HCT116 (cell line): ENCODE measurements at regions not wholly inside any gene's neighbourhood (a gene's known extent, or its start where the extent isn't known, plus 50 kb on each side); places are given as distances from the start of the nearest gene placed in this dataset.

Source experiments
- ATAC-seq: fragments of 200-7000 bp; cut with Tn5 transposase; 2 replicates; pipeline ENCODE4 v1.9.1; 2020; ENCODE audit warnings: mild to moderate bottlenecking, moderate library complexity
- BruUV-seq: library from RNA; stranded (reverse); fragments of 400-500 nt; replicated peaks from 2 replicates; lab custom pipeline; 2021; lab: Mats Ljungman, UMichigan
- CTCF ChIA-PET: fragments of 300-600 bp; sonication (Branson Sonifier 250); formaldehyde crosslinking; loops from one replicate; lab custom pipeline; 2021; ENCODE audit warnings: antibody characterized with exemption; lab: Charles Lee
- POLR2A ChIA-PET: fragments of 300-600, 350-600 bp; sonication (Branson Sonifier 250); formaldehyde crosslinking; loops from one replicate; lab custom pipeline; 2021; ENCODE audit warnings: antibody characterized with exemption; lab: Charles Lee
- RAD21 ChIA-PET, 2 experiments: fragments of 300-600 bp; sonication (Branson Sonifier 250); formaldehyde crosslinking; loops; one replicate each; lab custom pipeline; 2023; ENCODE audit warnings: low total read pairs in 2 of 2; ENCODE audit not compliant: uncharacterized antibody in 2 of 2, unreplicated experiment in 2 of 2, low non-redundant PET in 1 of 2; lab: Charles Lee
- DNase-seq: peaks from one replicate; pipeline ENCODE4 v3.0.0-alpha.2; 2010; ENCODE audit warnings: low read depth, low spot score
- H2AFZ ChIP-seq: fragments of 200-600 bp; shearing (Covaris generic), sonication (generic); 2 replicates; pipeline ENCODE4 v1.6.1; 2017; ENCODE audit warnings: low read depth, mixed run types, mixed read lengths, antibody characterized with exemption, low read length; ENCODE audit not compliant: poor library complexity, severe bottlenecking
- H3K27ac ChIP-seq: 2 replicates; pipeline ENCODE4 v1.5.1; 2012; ENCODE audit warnings: low read depth, low read length
- H3K27me3 ChIP-seq: fragments of 200-600 bp; sonication (generic); 2 replicates; pipeline ENCODE4 v1.6.1; 2016; ENCODE audit warnings: mixed run types, low read length, mixed read lengths; ENCODE audit not compliant: insufficient read depth
- H3K36me3 ChIP-seq, 2 experiments: fragments of 200-500 bp in 1 of 2; fragments of 200-600 bp in 1 of 2; sonication (Bioruptor generic) in 1 of 2; sonication (generic) in 1 of 2; 2 replicates each; pipeline versions ENCODE4 v1.5.1 to v1.6.1; 2014 to 2016; ENCODE audit warnings: low read length in 2 of 2, inconsistent platforms in 1 of 2, mixed read lengths in 1 of 2, mixed run types in 1 of 2; ENCODE audit not compliant: insufficient read depth in 2 of 2, control insufficient read depth in 1 of 2
- H3K4me1 ChIP-seq, 2 experiments: fragments of 200-600 bp in 1 of 2; sonication (generic) in 1 of 2; 2 replicates each; pipeline versions ENCODE4 v1.5.1 to v1.6.1; 2012 to 2017; ENCODE audit warnings: low read length in 2 of 2, inconsistent platforms in 1 of 2, mild to moderate bottlenecking in 1 of 2, mixed read lengths in 1 of 2, mixed run types in 1 of 2, moderate library complexity in 1 of 2; ENCODE audit not compliant: insufficient read depth in 2 of 2, control insufficient read depth in 1 of 2
- H3K4me2 ChIP-seq: fragments of 200-600 bp; sonication (generic); 2 replicates; pipeline ENCODE4 v1.6.1; 2017; ENCODE audit warnings: mixed run types, low read length, mixed read lengths
- H3K4me3 ChIP-seq, 2 experiments: fragments of 200-600 bp in 1 of 2; sonication (generic) in 1 of 2; replicated peaks in 1 of 2; 2 replicates each; pipeline ENCODE4 v1.5.1; 2011 to 2016; ENCODE audit warnings: low read length in 2 of 2, control low read depth in 1 of 2, low read depth in 1 of 2, mild to moderate bottlenecking in 1 of 2, mixed read lengths in 1 of 2, mixed run types in 1 of 2
- H3K79me2 ChIP-seq: fragments of 200-600 bp; sonication (generic); 2 replicates; pipeline ENCODE4 v1.6.1; 2017; ENCODE audit warnings: mild to moderate bottlenecking, mixed run types, low read length, moderate library complexity, mixed read lengths; ENCODE audit not compliant: insufficient read depth
- H3K9ac ChIP-seq: fragments of 200-600 bp; sonication (generic); 2 replicates; pipeline ENCODE4 v1.6.1; 2016; ENCODE audit warnings: low read length, mixed read lengths
- H3K9me2 ChIP-seq: fragments of 200-600 bp; sonication (generic), shearing (Covaris generic); 2 replicates; pipeline ENCODE4 v1.6.1; 2017; ENCODE audit warnings: mixed run types, mild to moderate bottlenecking, moderate library complexity; ENCODE audit not compliant: insufficient read depth
- H3K9me3 ChIP-seq, 2 experiments: fragments of 200-500 bp in 1 of 2; fragments of 200-600 bp in 1 of 2; sonication (Bioruptor generic) in 1 of 2; sonication (generic) in 1 of 2; 2 replicates each; pipeline ENCODE4 v1.6.1; 2014 to 2017; ENCODE audit warnings: low read length in 2 of 2, mixed read lengths in 2 of 2, inconsistent platforms in 1 of 2, low read depth in 1 of 2, mild to moderate bottlenecking in 1 of 2, mixed run types in 1 of 2, moderate library complexity in 1 of 2; ENCODE audit not compliant: control insufficient read depth in 1 of 2, insufficient read depth in 1 of 2
- H4K20me1 ChIP-seq: fragments of 200-600 bp; sonication (generic), shearing (Covaris generic); 2 replicates; pipeline ENCODE4 v1.6.1; 2017; ENCODE audit warnings: mixed run types, mild to moderate bottlenecking, moderate library complexity; ENCODE audit not compliant: insufficient read depth
- CBX3 ChIP-seq: IDR thresholded peaks from 2 replicates; pipeline ENCODE4 v1.6.1; 2012; ENCODE audit warnings: low read depth
- CEBPB ChIP-seq: IDR thresholded peaks from 2 replicates; pipeline ENCODE4 v1.6.1; 2012; ENCODE audit warnings: low read depth
- ELF1 ChIP-seq: IDR thresholded peaks from 2 replicates; pipeline ENCODE4 v1.6.1; 2012; ENCODE audit warnings: low read depth, borderline replicate concordance
- FOSL1 ChIP-seq: IDR thresholded peaks from 2 replicates; pipeline ENCODE4 v1.6.1; 2012; ENCODE audit warnings: low read depth
- MAX ChIP-seq: IDR thresholded peaks from 2 replicates; pipeline ENCODE4 v1.6.1; 2012
- REST ChIP-seq: IDR thresholded peaks from 2 replicates; pipeline ENCODE4 v1.6.1; 2012; ENCODE audit warnings: low read depth
- intact Hi-C: fragments of 100-400 bp; cut with micrococcal nuclease; formaldehyde crosslinking; loops from 2 replicates; pipeline ENCODE4 v1.10.0; 2022

GRCh38 chr3:30343067-30343831 lies 263.2 kb upstream of the TGFBR2 start:
- Histone ChIP-seq H3K4me1 (peaks cover 17 to 58% of the 10 kb centered on the region in 2 experiments), H3K9me3 (no peaks in the 10 kb centered on the region), H3K9me2 (no peaks in the 10 kb centered on the region), H3K9ac (peak overlapping the region; percentile 39), H2AFZ (peak overlapping the region; percentile 92), H3K79me2 (no peaks in the 10 kb centered on the region), H3K27me3 (no peaks in the 10 kb centered on the region), H3K27ac (peak overlapping the region; percentile 69; the same call in 1 of the 2 replicates), H4K20me1 (no peaks in the 10 kb centered on the region), H3K36me3 (no peaks in the 10 kb centered on the region), H3K4me3 (peak overlapping the region; percentile 19 to 37), H3K4me2 (peak overlapping the region; percentile 70)
- ATAC-seq, result no peak
- DNase-seq, result no peak
- ChIA-PET POLR2A (no interaction called here), RAD21 (no interaction called here), CTCF (no interaction called here)
- no TSS peak for BruUV-seq
- intact Hi-C loops, result loop anchor here (5.0 kb wide), 1 partner anchor 264 kb away; the partner anchor contains the start of gene TGFBR2
- TF ChIP-seq FOSL1, result no peak
- TF ChIP-seq CBX3, result no peak
- TF ChIP-seq, all 23 proteins: peak for 0

GRCh38 chr3:30343861-30344260 lies 262.5 kb upstream of the TGFBR2 start:
- ATAC-seq, result no peak
- Histone ChIP-seq H3K79me2 (no peaks in the 10 kb centered on the region), H4K20me1 (no peaks in the 10 kb centered on the region), H3K9ac (no peak overlapping the region), H3K27ac (peak overlapping the region; percentile 69; the same call in 1 of the 2 replicates), H3K9me3 (no peaks in the 10 kb centered on the region), H3K36me3 (no peaks in the 10 kb centered on the region), H3K4me1 (peaks cover 17 to 58% of the 10 kb centered on the region in 2 experiments), H3K9me2 (no peaks in the 10 kb centered on the region), H3K4me2 (no peak overlapping the region), H2AFZ (peak overlapping the region; percentile 92), H3K27me3 (no peaks in the 10 kb centered on the region), H3K4me3 (no peak overlapping the region)
- no TSS peak for BruUV-seq
- no peak for DNase-seq
- TF ChIP-seq MAX (no peak), CEBPB (no peak), ELF1 (no peak), REST (no peak)
- CTCF ChIA-PET, result no interaction called here
- RAD21 ChIA-PET, result no interaction called here
- intact Hi-C loops, result loop anchor here (5.0 kb wide), 1 partner anchor 263 kb away; the partner anchor contains the start of gene TGFBR2
- POLR2A ChIA-PET, result no interaction called here
